OCI-LY3 (cell line): ENCODE measurements at regions not wholly inside any gene's neighbourhood (a gene's known extent, or its start where the extent isn't known, plus 50 kb on each side); places are given as distances from the start of the nearest gene placed in this dataset.

Experiments used
- EZH2phosphoT487 ChIP-seq: fragments of 200-600 bp; shearing (Covaris generic); IDR thresholded peaks from 2 replicates; pipeline ENCODE4 v1.6.1; 2018; ENCODE audit warnings: antibody characterized with exemption, mixed run types, low read depth
- TF ChIP-seq, protein P1 (sequence below): fragments of 200-600, 300-600 bp; sonication (generic); IDR thresholded peaks from 2 replicates; pipeline ENCODE4 v1.5.1; 2014; ENCODE audit warnings: antibody characterized with exemption, low read length, low read depth

DNA sequence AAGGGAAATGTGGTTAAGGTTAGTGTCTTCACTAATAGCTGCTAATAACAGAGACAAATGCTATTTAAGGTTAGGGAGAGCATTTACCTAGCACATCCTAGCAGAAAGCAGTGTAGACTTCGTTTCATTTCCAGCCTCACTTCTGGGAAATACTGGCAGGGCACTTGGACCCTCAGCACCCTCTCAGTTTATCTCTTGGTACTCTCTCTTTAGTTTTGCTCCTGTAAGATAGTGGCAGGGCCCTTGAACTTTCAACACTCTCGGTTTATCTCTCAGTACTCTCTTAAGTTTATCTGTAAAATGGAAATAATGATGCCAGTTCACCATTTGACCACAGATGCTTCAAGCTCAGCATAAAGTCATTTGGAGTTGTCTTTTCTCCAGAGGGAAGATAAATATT lies 118.4 kb downstream of the MBL2 start:
- TF ChIP-seq, protein P1, sequence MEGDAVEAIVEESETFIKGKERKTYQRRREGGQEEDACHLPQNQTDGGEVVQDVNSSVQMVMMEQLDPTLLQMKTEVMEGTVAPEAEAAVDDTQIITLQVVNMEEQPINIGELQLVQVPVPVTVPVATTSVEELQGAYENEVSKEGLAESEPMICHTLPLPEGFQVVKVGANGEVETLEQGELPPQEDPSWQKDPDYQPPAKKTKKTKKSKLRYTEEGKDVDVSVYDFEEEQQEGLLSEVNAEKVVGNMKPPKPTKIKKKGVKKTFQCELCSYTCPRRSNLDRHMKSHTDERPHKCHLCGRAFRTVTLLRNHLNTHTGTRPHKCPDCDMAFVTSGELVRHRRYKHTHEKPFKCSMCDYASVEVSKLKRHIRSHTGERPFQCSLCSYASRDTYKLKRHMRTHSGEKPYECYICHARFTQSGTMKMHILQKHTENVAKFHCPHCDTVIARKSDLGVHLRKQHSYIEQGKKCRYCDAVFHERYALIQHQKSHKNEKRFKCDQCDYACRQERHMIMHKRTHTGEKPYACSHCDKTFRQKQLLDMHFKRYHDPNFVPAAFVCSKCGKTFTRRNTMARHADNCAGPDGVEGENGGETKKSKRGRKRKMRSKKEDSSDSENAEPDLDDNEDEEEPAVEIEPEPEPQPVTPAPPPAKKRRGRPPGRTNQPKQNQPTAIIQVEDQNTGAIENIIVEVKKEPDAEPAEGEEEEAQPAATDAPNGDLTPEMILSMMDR = no peak
- TF ChIP-seq EZH2phosphoT487 = no peak
